D721Med (cell line): ENCODE measurements at regions not wholly inside any gene's neighbourhood (a gene's known extent, or its start where the extent isn't known, plus 50 kb on each side); places are given as distances from the start of the nearest gene placed in this dataset.
"Not testable (repeated sequence)": the region's sequence is repeated elsewhere in the genome, so short reads cannot be mapped to it uniquely, and the experiment has no call there.

Experiments
- DNase-seq: peaks from one replicate; pipeline ENCODE4 v3.0.0; 2011; ENCODE audit warnings: low spot score; ENCODE audit not compliant: insufficient read length
- FAIRE-seq: peaks from 2 replicates; lab custom pipeline; 2011; peaks lifted over from hg19 to GRCh38; lab: Jason Lieb, UNC
- CTCF ChIP-seq: IDR thresholded peaks from 2 replicates; pipeline ENCODE4 v1.5.1; 2012; ENCODE audit warnings: mild to moderate bottlenecking, control low read depth; ENCODE audit not compliant: insufficient read depth; ENCODE audit errors: missing control alignments

GRCh38 chr2:22185251-22185650 is 1061.5 kb downstream of the TDRD15 start:
- TF ChIP-seq CTCF, result no peak
- FAIRE-seq (no peak), DNase-seq (no peak)

GRCh38 chr2:22186261-22186828 is 1062.6 kb downstream of the TDRD15 start:
- DNase-seq, FAIRE-seq: not testable (repeated sequence)

GRCh38 chr2:22189893-22190480 is 1066.2 kb downstream of the TDRD15 start:
- no peak for FAIRE-seq

GRCh38 chr2:22194218-22194617 is 1070.5 kb downstream of the TDRD15 start:
- DNase-seq (no peak), FAIRE-seq (no peak)
- TF ChIP-seq CTCF, result no peak

More at GRCh38 chr2:22189893-22190480, 1066.2 kb downstream of the TDRD15 start:
- no peak for TF ChIP-seq CTCF
- DNase-seq, result no peak

- no peak for DNase-seq
- TF ChIP-seq CTCF, result no peak
- FAIRE-seq, result no peak
Observed at GRCh38 chr2:22196806-22197205, 1073.0 kb downstream of the TDRD15 start.

- TF ChIP-seq CTCF, result no peak
- DNase-seq (no peak), FAIRE-seq (no peak)
Observed at GRCh38 chr2:22198381-22199283, 1074.9 kb downstream of the TDRD15 start.

GRCh38 chr2:22199994-22200393 is 1076.2 kb downstream of the TDRD15 start:
- DNase-seq (no peak), FAIRE-seq (no peak)
- no peak for TF ChIP-seq CTCF
